CD4-positive, alpha-beta T cell treated with Interleukin-21 for 1 hour (primary cell): ENCODE measurements at regions not wholly inside any gene's neighbourhood (a gene's known extent, or its start where the extent isn't known, plus 50 kb on each side); places are given as distances from the start of the nearest gene placed in this dataset.

ENCODE experiments used
- DNase-seq: peaks from one replicate; pipeline ENCODE4 v3.0.0-alpha.2; 2020

DNA sequence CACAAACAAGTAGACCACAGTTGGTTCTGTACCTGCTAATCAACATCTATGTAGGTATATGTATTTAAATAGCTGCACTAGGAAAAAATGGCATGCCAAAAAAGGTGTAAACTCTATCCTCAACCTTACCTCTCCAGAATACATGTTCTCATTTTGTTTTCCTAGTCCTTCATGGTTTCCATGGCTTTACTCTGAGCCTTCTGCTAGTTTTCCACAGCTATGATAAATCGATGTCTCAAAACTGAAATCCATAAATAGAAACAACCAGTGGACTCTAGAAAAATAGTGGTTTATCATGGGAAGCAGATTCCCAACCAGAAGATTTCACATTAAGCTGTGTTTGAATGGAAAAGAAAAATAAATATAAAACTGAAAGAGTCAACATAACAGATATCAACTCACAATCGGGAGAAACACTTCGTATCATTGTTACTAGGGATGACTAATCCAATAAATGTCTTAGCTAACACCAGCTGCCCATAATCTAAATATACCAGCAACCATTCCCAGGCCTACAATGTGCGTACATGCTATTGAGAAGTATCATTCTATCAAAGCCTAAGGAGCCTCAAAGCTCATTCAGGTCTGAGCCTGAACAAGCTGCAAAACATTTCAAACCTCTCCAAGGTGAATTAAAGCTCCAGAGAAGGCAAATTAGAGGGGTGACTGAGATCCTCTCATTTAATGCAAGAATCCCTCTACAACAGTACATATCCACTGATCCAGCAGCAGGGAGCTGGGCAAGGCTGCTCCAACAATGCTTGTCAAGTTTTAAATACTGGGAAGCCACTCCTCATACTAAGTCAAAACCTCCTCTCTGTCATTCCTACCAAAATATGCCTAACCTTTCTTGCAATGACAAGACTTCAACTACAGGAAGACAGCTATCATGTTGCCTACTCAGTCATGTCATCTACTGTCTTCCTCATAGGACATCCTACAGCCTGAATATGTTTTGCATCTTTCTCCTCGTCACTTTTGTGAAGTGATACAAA lies 90.2 kb downstream of the KCTD12 start:
- DNase-seq, result no peak

DNA sequence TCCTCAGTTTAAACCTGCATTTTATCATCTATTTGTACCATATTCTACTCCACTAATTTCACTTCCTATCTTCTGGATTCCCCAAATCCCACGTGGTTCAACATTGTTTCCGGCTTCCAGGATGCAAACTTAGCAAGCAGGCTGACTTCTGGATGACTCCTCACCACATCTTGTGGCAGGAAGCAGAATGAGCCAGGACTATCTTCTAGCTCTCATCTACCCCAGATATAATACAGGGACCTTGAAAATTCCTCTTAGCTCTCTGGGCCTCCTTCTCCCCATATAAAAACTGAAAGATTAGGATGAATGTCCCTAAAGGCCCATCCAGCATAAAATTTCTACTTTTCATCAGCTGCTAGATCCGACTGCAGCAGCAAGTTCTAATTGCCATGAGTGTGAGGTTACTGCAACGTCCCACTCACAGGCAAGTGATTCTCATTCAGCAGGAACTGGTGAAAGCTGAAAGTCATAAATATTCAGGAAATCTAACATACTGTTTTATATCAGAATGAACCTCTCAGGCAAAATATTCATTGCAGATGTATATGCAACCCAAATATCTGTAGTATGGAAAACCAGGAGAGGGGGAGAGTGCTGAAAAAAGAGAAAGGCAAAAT lies 93.4 kb downstream of the KCTD12 start:
- DNase-seq, result no peak

DNA sequence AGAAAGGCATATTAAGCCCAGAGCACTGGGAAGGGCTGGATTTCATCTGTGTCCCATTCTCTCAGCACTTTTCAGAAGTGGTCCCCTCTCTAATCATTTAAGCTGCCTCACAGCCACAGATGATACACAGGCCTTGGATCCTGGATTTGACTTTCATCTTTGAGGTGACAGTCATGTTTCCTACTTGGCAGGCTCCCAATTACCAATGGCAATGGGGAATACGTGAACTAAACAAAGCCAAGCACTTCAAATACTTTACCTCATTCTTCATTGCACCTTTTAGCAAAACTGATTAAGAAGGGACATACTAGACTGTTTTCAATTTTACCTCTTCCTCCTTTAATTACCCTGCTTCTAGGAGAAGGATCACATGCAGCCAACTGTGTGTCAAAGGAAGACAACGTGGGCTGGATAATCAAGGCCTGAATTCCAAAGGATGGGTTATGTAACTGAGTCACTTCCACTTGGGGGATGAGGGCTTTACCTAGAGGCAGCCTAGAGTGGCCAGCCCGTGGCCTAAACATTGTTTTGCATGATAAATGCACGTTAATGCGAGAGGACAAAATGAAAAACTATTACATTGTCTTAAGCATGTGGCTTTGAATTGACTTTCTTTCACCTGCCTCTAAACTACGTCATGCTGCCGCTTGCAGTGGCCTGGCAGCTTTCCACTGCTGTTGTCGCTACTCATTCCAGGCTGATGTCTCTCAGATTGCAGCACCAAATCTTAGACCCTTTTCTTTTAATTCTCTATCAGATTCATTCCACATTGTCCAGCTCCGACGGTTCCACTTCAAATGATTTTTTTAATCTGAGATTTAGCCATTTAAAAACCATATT lies 95.0 kb downstream of the KCTD12 start:
- DNase-seq, result no peak

DNA sequence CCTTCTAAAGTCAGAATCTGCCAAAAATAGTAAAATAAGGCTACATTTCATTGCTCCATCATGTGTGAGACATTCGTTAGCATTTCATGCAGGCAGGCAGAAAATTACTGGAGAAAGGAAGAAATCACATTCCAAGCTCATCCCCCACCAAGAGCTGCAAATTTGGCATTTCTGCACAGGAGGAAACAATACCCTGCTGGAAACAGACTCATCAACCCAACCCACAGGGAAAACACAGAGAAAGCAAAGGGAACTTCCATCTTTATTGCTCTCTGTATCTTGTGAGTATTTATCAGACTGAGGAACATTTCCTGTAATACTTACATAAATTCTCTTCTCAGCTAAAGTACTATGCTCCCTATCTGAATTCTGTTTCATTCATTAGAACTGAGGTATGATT lies 95.7 kb downstream of the KCTD12 start:
- DNase-seq, result no peak

DNA sequence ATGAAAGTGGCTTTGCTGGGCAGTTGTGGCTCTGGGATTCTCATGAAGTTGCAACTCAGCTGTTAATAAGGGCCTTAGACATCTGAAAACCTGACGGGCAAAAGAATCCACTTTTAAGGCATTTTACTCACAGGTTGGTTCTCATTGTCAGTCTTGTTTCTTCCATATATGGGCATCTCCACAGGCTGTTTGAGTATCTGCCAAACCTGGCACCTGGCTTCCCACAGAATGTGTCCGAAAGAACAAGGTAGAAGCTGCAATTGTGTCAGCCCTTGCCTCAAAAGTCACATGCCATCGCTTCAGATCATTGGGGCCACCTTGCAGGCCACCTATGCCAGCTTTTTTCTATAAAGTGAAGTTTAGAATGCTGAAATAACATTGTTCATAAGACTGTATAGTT lies 102.4 kb downstream of the KCTD12 start:
- DNase-seq, result no peak

DNA sequence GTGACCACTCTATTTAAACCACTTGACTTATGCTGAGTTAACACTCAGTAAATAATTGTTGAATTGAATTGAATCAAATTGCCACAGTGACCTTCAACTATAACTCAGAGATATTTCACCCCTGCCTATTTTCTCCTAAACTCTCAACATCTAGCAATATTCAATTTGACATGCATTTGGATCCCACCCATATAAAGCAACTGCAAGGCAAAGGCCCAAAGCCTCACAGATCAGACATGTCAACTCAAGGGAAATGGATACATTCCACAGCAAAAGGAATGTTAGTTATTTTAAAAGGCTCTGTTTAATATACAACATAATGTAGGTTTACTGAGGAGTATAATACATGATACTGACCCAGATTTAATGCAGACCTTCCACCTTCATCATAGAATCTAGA lies 107.4 kb downstream of the KCTD12 start:
- no peak for DNase-seq

DNA sequence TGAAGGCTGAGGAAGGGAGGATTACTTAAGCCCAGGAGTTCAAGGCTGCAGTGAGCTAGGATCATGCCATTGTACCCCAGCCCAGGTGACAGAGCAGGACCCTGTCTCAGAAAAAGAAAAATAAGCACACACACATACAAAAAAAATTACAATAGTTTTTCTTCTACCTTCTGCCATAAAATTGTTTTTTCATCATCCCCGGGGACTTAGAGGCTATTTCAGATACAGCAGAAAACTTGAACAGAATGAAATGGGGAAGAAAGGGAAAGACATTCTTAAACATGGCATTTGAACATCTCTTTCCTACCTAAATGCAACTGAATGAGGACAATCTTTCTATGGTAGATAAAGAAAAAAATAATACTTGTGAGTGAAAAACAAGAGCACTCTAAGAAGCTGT lies 109.1 kb downstream of the KCTD12 start:
- DNase-seq, result no peak

DNA sequence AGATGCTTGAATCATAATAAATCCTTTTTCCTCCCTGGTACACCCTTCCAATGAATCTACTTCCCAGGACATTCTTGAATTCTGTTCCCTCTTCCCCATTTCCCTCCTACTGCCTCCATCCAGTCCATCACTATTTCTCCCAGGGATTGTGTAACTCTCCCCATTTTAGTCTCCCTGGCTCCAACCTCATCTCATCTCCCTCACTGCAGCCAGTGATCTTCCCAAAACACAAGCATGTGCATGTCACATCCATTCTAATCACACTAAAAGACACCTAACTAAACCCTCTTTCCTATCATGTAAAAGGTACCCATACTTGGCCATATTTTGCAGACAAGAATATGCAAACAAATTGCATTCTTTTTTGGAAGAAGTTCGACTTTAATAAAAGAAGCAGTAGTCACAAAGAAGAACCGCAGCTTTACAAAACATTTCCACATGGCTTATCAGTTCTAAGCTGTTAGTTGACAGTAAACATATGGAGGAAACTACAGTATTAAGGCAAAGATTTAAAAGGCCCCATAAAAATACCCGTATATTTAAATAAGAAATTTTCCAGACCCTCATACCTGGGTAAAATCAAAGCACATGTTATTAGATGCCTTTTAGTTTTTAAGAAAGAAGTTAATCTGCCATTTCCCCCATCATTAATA lies 111.0 kb downstream of the KCTD12 start:
- no peak for DNase-seq

DNA sequence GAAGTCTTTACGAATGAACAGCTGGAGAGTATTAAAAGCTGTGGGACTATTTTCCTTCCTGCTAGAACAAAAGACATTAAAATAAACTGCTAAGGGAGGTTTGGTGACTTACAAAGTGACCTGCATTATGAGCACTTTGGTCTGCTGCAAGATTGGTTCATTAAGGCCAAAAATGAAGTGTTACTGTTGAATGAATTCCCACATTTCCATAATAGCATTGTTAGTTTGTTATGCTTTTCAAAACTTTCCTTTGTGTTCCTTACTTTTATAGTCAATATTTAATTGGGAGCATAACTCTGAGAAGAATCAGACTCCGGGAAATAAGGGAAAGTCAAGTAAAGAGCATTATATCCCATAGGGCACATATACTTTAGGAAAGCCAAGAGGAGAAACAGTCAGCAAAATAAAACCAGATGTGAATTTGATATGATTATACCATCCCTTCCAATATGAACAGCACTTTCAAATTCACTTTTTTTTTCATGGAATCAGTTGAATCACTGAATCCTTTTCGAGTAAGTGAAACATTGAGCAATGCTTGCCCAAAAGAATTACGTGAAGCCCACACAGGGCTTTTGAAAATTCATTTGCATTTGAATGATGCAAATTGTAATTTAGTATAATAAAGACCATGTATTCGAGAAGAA lies 112.6 kb downstream of the KCTD12 start:
- DNase-seq, result no peak

DNA sequence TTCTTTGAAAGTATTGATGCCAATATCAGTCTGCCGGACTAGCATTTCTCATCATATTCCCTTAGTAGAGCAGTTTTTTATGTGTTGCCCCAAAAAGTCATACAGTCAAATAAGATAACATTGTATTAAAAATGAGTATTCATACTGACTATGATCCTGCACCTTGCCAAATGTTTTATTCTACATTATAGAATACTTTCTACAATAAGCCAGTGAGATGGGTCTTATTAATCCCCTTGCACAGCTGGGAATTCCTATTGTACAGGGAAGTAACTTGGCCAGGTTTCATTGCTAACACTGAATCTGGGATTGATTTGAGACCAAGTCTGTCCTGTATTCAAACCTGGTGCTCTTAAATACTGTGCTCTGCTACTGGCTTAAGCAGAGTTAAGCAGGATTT lies 114.0 kb downstream of the KCTD12 start:
- DNase-seq, result no peak

DNA sequence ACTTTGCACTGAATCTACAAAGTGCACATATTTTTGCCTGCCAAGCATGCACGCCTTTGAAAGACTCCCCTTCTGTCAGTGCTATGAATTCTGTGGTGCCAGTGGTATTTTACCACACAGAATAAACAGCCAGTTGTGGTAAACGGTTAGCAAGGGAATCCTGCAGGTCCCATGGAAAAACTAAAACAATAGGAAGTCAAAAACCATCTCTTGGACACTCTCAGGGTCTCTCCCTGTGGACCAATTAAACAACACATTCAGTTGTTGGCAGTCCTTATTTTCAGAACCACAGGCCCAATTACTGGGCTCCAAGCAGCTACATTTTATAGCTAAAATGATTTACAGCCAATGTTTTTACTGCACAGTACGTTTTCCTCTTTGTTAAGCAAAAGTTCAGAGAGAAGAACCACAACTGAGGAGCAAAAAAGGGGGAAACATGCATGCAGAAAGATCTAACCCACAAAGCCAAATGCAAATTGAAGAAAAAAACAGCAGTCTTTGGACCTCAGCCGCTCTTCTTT lies 116.9 kb downstream of the KCTD12 start:
- DNase-seq, result no peak

DNA sequence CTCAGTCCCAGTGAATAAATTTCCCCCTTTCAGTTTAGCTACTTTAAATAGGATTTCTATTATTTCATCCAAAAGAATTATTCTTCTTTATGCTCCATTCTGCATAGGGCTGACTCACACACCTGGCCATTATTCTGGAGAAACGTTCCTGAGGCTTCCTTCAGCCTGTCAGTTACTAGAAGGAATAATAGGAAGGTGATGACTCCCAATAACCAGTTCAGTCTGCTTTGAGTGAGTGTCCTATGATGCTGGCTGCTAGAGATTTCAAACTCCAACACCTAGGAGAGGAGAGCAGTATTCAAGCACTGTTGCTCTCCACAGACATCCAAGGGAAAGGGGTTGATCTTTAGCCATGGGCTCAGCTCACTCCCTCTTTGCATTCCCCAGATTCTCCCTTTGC lies 117.8 kb downstream of the KCTD12 start:
- DNase-seq, result no peak

DNA sequence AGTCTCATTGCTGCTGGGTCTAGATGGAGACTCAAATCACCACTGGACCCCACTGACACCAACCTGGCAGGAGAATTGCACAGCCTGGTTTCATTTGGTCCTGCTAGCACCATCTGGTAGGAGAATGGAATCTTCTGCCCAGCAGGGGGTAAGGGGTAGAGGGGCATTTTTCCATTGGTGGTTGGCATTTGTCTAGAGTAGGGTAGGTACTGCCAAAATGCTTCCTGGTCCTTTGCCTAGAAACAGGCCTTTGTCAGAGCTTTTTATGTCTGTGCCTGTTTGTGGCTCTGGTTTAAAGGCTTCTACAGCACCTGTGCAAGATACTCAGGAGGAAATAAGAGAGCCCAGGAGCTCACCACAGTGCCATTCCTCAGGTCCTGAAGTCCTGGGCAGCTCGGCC lies 121.3 kb downstream of the KCTD12 start:
- DNase-seq, result no peak

DNA sequence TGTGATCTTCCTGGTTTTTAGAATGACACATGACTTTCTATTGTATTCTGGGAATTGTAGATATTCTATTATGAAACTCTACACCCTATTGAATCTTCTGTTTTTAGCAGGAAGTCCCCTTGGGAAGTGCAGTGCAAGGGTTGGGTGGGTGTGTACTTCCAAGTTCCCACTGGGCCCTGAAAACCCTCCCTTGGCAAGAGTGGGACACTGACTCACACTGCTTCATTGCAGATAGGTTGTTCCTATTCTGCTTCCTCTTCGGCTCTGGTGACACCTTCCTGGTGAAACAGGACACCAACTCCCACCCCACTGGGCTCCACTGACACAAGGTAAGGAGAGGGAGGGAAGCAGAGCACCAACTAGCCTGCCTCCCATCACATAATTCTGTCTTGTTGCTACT lies 121.8 kb downstream of the KCTD12 start:
- no peak for DNase-seq

DNA sequence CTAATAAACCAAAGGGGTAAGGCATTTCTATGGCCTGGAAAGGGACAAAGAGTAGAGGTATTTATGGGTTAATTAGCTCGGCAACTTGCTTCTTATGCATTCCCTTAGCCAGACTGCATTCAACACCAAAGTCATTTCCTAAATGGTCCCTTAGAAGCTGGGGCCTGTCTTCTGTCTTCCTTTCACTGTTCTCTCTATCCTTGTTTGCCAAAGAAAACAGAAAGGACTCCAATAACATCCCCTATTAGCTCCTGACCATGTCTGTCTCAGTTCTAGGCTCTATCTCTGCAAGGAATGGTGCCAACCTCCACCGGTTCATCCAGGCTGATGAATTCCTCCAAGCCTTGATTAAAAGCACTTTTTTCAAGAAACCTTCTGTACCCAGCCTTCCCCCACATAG lies 123.5 kb downstream of the KCTD12 start:
- DNase-seq, result no peak

DNA sequence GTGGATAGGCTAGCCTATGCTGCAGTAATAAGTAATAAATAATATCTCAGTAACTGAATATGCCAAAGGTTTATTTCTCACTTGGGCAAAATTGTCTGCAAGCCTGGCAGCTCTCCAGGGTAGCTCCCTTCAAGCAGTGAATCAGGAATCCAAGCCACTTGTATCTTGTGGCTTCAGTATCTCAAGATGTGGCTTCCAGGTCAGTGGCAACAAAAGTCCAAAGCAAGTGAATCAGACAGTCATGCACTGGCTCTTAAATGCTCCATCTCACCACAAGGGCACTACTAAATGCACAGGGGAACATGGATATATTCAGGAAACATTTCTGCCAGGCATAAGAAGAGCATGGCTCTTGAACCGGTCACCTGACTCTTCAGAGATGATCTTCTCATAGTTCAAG lies 126.3 kb downstream of the KCTD12 start:
- DNase-seq, result no peak

DNA sequence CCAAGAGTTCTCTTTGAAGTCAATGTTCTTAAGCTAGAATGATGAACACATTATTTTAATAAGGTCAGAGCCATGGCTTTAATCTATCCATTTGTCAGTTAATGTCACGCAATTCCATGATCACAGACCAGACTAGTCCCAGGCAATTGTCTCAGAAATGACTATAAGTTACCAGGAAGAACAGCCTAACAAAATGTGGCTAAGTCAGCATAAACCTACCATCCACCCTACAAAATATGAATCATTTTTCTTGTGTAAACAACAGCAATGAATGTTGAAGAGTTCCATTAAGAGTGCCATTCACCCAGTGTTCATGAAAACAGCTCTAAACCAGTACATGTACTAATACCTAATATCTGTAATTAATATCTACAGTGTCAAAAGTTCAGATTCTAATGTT lies 127.5 kb downstream of the KCTD12 start:
- DNase-seq, result no peak

DNA sequence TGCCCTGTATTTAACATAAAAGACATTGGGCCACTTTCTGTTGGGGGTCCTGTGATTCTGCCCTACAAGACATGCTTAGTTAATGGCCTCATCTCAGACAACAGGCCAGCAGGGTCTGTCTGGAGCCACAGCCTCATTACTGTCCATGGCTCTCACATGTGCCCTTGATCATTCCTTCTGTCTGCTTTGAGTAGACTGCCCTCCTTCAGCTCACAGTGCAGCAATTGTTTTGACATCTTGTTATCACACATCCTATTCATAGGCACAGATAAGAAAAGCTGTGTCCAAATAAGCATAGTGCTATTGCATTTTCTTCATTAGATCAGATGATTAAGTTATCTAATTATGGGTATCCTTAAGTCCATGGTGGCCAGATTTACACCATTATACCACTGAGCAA lies 127.9 kb downstream of the KCTD12 start:
- DNase-seq, result no peak

DNA sequence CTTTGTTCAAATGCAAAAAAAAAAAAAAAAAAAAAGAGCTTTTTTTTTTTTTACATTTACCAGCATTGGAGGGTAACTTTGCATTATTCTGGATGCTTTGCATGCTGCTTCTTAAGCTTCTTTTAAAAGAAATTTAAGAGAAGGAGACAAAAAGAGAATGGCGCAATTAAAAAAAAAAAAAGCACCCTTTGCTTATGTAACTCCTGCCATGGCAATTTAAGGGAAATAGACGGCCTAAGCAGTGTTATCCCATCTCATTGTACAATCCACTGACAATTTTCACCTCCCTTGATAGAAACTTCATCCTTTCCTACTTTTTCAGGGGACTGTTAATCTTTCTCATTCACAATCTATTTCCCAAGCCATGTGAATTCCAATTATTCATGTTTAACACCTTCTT lies 129.8 kb downstream of the KCTD12 start:
- DNase-seq, result no peak

DNA sequence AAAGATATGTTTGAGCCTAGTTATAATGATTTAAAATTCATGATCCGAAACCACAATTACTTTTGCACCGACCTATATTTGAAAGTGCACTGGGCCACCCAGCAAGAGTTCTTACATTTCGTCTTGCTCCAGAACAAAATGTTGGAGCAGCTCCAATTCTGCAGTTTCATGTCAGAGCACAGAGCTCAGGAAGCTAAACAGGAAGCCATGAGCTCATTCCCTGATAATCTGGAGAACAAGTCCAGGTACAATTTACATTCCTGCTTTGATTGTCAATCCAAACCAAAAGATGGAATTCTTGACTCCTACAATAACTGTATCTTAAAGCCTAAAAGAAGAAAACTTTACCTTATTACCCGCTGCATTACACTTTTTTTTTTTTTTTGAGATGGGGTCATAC lies 131.8 kb downstream of the KCTD12 start:
- DNase-seq, result no peak

DNA sequence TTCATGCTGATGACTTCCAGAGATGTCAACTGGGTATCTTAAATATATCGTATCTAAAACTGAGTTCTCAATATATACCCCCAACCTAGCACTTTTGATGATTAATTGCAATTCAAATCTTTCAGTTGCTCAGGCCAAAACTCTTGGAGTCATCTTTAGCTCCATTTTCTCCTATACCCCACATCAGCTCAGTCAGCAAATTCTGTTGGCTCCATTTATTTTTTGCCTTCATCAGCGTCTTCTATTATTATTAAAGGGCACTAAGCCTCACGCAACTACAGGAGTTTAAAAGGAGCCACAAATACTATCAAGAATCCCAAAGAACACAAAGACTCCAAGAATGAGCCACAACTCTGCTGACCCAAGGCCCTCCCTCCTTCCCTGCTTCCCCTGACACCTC lies 134.9 kb downstream of the KCTD12 start:
- DNase-seq, result no peak

DNA sequence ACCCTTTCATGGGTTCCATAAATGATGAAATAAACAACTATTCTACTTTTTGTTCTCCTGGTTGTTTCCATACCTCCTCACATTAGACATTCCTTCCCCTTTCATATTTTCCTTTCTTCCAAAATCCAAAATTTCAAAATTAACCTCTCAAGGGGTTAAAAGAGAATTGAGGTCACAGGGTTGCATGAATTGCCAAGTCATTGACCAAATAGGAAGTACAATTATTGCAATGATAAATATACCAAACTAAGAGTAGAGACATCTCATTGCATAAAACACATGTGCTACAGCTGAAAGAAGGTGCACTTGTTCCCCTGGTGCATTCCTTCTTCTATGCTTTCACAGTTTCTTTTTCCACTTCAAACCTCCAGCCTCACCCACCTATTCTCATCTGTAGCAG lies 136.1 kb downstream of the KCTD12 start:
- no peak for DNase-seq
